Body of pancreas (tissue), 4 donors: ENCODE measurements at regions not wholly inside any gene's neighbourhood (a gene's known extent, or its start where the extent isn't known, plus 50 kb on each side); places are given as distances from the start of the nearest gene placed in this dataset.

ENCODE experiments used
- POLR2A ChIP-seq, 3 donors: fragments of 450-650 bp; IDR thresholded peaks; one replicate each; pipeline ENCODE4 v1.6.1; 2016; ENCODE audit warnings: antibody characterized with exemption in 3 of 3, mild to moderate bottlenecking in 2 of 3
- TF ChIP-seq, protein P1 (sequence below), 7 experiments: fragments of 450-650 bp in 4 of 7; fragments of 200-600 bp in 3 of 7; sonication (generic) in 3 of 7; IDR thresholded peaks; one replicate each; pipeline ENCODE4 v1.5.1; 2016 to 2019; ENCODE audit warnings: antibody characterized with exemption in 7 of 7

- TF ChIP-seq, protein P1, sequence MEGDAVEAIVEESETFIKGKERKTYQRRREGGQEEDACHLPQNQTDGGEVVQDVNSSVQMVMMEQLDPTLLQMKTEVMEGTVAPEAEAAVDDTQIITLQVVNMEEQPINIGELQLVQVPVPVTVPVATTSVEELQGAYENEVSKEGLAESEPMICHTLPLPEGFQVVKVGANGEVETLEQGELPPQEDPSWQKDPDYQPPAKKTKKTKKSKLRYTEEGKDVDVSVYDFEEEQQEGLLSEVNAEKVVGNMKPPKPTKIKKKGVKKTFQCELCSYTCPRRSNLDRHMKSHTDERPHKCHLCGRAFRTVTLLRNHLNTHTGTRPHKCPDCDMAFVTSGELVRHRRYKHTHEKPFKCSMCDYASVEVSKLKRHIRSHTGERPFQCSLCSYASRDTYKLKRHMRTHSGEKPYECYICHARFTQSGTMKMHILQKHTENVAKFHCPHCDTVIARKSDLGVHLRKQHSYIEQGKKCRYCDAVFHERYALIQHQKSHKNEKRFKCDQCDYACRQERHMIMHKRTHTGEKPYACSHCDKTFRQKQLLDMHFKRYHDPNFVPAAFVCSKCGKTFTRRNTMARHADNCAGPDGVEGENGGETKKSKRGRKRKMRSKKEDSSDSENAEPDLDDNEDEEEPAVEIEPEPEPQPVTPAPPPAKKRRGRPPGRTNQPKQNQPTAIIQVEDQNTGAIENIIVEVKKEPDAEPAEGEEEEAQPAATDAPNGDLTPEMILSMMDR (IDR thresholded peaks at IDR 0.05): no peak
- TF ChIP-seq POLR2A (IDR thresholded peaks at IDR 0.05): no peak
Measured at GRCh38 chrX:25536307-25536970, 520.7 kb upstream of the ARX start.
